Astrocyte (in vitro differentiated cells and primary cell): ENCODE measurements at regions not wholly inside any gene's neighbourhood (a gene's known extent, or its start where the extent isn't known, plus 50 kb on each side); places are given as distances from the start of the nearest gene placed in this dataset.

ENCODE experiments used
- CTCF ChIP-seq: IDR thresholded peaks from 2 replicates; pipeline ENCODE4 v1.5.1; 2011; ENCODE audit warnings: low read depth, mild to moderate bottlenecking, inconsistent platforms, low read length, moderate library complexity; ENCODE audit not compliant: insufficient read depth
- EZH2 ChIP-seq: IDR thresholded peaks from 2 replicates; pipeline ENCODE4 v1.6.1; 2012; ENCODE audit warnings: mild to moderate bottlenecking, low read length, inconsistent platforms; ENCODE audit not compliant: insufficient read depth

GRCh38 chr4:155488691-155489090 is 111.9 kb upstream of the MAP9 start:
- no peak for TF ChIP-seq CTCF
- TF ChIP-seq EZH2, result no peak
